ENCODE measurements at regions not wholly inside any gene's neighbourhood (a gene's known extent, or its start where the extent isn't known, plus 50 kb on each side); places are given as distances from the start of the nearest gene placed in this dataset.
A peak's percentile ranks its signal among the peaks of the same experiment; 100 is the strongest.

DNA sequence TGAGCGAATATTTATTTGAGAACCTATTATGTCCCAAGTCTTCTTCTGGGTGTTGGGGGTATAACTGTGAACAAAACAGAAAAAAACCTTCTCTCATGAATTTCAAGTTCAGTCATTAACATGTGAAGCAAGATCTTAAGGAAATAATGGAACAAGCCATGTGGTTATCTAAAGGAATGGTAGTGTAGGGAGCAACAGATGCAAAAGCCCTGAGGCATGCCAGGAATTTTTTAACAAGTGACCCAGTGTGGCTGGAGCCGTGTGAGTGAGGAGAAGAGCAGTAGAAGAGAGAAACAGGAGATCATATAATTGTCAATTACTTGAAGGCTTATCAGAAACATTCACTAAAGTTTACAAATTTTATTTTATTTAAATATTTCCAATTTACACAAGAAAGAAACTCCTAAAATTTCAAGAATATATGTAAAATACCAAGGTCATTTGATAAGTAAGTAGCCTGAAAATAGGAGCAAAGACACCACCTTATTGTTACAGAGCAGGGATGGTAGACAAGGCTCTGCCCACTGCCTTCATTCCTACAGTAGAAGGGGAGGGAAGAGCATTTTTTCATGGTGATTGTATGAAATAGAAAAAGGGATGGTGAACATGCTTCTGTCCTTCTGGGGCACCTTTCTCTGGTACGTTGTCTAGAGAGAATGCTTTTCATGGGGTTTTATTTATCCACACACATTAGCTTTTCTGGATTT lies 345.1 kb downstream of the PLOD2 start:
- peak; percentile 55 for DNase-seq (ENCODE audit: low read depth, low spot score)
- in situ Hi-C loops (cut with HindIII; ENCODE audit: low pct_unique_long_range_greater_than_20kb, low sequenced_read_pairs), result no loop called here

DNA sequence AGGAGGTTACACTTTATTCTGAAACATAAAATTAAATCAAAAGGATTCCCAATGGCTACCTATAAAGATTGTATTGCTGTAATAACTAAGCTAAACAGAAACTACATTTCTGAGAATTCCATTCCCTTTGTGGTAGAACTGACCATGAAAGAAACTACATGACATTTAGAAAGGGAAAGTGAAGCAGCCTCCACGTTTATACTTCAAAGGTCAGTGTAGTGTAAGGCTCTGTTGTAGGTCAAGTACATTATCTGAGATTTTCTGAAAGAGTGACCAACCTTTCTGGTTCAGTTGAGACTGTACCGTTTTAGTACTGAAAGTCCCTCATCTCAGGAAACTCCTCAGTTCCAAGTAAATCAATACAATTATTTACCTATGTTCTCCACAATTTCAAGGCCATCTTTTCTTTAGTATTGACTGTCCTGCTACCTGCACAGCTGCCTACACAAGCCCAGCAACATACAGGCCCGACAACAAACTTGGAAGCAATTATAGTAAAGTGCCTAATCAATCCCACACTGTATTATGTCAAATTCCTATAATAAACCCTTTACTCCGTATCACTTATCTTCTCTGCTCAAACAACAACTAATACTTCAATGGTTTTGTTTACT lies 343.0 kb downstream of the PLOD2 start:
- DNase-seq (ENCODE audit: low read depth, low spot score), result no peak
- in situ Hi-C loops (cut with HindIII; ENCODE audit: low pct_unique_long_range_greater_than_20kb, low sequenced_read_pairs), result no loop called here

GRCh38 chr3:145820170-145820569 lies 340.8 kb downstream of the PLOD2 start:
- no peak for DNase-seq (ENCODE audit: low read depth, low spot score)
- in situ Hi-C loops (cut with HindIII; ENCODE audit: low pct_unique_long_range_greater_than_20kb, low sequenced_read_pairs), result no loop called here

DNA sequence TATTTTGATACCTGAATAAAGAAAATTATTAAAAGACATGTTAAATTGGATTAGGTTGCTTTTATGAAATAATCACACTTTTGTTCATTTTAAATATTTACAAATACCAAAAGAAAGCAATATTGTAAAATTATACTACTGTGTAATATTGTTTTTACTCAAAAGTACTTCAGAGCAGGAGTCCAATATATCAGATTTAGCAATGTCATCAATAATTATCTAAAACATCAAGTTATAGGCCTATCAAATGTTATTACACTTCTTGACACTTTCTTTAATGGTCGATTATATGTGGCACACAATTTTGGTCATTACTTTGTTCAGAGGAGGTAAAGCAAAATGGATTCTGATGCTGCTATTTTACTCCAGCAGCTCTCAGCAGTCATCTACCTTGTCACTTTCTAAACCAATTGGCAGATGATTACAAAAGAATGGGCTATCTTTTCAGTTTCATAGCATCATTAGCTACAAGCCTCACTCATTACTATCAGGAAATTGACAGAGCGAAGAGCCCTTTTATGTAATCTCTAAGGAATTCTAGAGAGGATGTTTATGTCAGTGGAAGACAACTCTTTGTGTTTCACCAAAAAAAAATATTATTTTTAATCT lies 318.6 kb downstream of the PLOD2 start:
- in situ Hi-C loops (cut with HindIII; ENCODE audit: low pct_unique_long_range_greater_than_20kb, low sequenced_read_pairs), result no loop called here
- no peak for DNase-seq (ENCODE audit: low read depth, low spot score)

- in situ Hi-C loops (cut with HindIII; ENCODE audit: low pct_unique_long_range_greater_than_20kb, low sequenced_read_pairs), result no loop called here
These were observed 317.4 kb downstream of the PLOD2 start for GRCh38 chr3:145843561-145843960.

GRCh38 chr3:145849115-145849514 lies 311.9 kb downstream of the PLOD2 start:
- in situ Hi-C loops (cut with HindIII; ENCODE audit: low pct_unique_long_range_greater_than_20kb, low sequenced_read_pairs), result no loop called here

More at GRCh38 chr3:145843561-145843960, 317.4 kb downstream of the PLOD2 start:
- DNase-seq (ENCODE audit: low read depth, low spot score), result no peak

GRCh38 chr3:145854499-145854898 lies 306.5 kb downstream of the PLOD2 start:
- no peak for DNase-seq (ENCODE audit: low read depth, low spot score)
- in situ Hi-C loops (cut with HindIII; ENCODE audit: low pct_unique_long_range_greater_than_20kb, low sequenced_read_pairs), result no loop called here

More at GRCh38 chr3:145849115-145849514, 311.9 kb downstream of the PLOD2 start:
- DNase-seq (ENCODE audit: low read depth, low spot score), result no peak

DNA sequence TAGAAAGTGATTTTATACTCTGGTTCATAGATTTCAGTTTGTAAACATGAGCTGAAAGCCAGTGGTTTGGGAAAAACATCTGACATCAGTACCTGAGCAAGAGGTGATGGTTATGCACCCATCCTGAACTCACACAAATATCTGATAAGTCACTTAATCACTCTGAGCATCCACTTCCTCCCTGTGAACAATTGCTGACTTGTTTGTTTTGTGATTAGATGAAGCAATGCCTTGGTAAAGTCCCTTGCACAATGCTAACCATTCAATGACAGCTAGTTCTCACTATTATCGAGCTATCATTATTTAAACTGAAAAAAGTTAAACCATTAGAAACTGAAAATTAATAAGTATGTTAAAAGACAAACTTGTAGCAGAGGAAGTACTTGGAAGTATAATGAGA lies 303.0 kb downstream of the PLOD2 start:
- DNase-seq (ENCODE audit: low read depth, low spot score), result peak; percentile 45
- in situ Hi-C loops (cut with HindIII; ENCODE audit: low pct_unique_long_range_greater_than_20kb, low sequenced_read_pairs), result no loop called here

DNA sequence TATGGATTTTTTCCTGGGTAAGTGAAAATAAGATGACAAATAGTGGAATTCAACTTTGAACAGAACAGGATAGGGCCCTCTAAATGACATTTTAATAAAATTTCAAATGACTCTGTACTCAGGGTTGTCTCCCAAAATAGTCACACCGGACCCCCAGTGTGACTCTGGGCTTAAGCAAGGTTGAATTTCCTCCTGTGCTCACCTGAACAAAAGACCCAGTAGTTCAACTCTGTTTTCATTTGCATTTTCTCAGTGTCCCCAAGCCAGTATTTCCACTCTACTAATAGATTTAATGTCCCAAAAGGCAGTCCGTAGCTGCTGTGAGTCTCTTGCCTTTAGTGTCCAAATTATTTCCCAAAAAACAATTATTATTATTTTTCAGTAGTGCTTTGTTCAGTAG lies 296.6 kb downstream of the PLOD2 start:
- no peak for DNase-seq (ENCODE audit: low read depth, low spot score)

DNA sequence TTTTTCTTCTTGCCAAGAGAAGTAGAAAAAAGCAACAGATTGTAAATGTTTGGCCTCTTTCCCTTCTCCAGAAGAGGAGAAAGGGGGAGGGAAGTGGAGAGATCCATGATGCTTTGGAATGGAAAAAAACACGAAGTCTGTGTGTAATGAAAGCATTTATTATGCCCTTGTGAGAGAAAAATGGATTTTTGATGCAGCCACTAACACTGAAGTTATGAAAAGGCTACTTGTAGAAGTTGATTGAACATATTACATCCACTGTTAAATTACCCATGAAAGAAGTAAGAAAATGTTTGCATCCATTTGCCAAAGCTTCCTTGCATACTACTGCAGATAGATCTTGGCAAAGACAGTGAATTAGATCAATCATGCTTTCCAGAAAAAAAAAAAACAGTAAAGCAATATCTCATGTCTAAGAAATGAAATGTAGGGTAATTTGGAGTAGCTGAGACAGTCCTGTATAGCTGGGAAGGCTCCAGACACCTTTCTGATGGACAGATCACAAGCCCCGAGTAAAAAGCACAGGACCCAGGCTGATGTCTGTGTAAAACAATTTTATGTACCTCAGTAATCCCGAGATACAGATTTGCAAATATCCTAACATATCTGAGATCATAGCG lies 295.5 kb downstream of the PLOD2 start:
- in situ Hi-C loops (cut with HindIII; ENCODE audit: low pct_unique_long_range_greater_than_20kb, low sequenced_read_pairs), result no loop called here
- DNase-seq (ENCODE audit: low read depth, low spot score), result peak; percentile 8

More for the DNA sequence above, 296.6 kb downstream of the PLOD2 start:
- in situ Hi-C loops (cut with HindIII; ENCODE audit: low pct_unique_long_range_greater_than_20kb, low sequenced_read_pairs), result no loop called here

DNA sequence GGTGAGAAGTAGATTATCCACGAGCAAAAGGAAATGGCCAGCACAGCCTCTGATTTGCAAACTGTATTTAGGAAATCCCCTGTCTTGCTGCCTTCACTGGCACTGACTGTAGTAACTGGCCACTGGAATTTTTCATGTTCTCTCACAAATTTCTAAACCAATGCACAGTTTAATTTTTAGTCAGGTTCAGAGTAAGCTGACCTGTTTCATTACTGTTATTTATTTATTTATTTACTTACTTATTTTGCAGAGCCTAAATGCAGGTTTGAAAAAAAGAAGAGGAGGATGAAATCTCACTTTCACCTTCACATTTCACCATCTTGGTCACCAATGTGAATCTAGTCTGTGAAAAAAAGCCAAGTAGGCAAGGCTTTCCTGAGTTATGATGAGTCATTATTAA lies 291.0 kb downstream of the PLOD2 start:
- no peak for DNase-seq (ENCODE audit: low read depth, low spot score)
- in situ Hi-C loops (cut with HindIII; ENCODE audit: low pct_unique_long_range_greater_than_20kb, low sequenced_read_pairs), result no loop called here

DNA sequence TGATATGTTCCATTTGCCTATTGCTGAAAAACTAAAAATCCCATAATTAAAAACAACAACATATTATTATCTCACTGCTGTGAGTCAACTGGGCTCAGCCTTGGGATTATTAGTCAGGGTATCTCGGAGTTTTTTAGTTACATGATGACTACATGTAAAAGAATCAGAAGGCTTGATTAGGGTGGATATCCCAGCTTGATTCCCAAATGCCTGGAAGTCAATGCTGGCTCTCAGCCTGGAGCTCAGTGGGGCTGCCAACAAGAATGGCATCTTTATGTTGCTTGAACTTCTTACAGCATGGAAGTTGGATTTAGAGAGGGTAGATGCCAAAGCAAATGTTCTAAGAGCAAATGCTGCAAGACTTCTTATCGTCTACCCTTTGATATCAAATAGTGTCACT lies 278.5 kb downstream of the PLOD2 start:
- in situ Hi-C loops (cut with HindIII; ENCODE audit: low pct_unique_long_range_greater_than_20kb, low sequenced_read_pairs), result no loop called here
- no peak for DNase-seq (ENCODE audit: low read depth, low spot score)

GRCh38 chr3:145889730-145890129 lies 271.3 kb downstream of the PLOD2 start:
- DNase-seq (ENCODE audit: low read depth, low spot score), result no peak
- in situ Hi-C loops (cut with HindIII; ENCODE audit: low pct_unique_long_range_greater_than_20kb, low sequenced_read_pairs), result no loop called here

DNA sequence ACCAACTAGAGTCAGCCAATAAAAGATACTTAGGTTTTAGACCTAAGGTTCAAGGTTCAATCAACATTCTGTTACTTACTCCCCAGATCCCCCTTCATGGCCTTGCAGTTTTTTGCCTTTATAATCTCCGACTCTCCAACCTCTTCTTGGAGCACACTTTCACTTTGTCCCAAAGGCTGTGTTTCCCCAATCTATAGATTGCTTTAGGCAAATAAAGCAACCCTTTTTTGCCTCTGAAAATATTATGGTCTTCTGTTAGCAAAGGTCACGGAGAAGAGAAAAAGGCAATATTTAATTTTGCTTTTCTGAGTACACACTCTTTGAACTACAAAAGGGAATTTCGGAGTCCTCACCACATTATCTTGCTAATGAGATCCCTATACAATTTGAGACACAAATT lies 268.1 kb downstream of the PLOD2 start:
- no peak for DNase-seq (ENCODE audit: low read depth, low spot score)
- in situ Hi-C loops (cut with HindIII; ENCODE audit: low pct_unique_long_range_greater_than_20kb, low sequenced_read_pairs), result no loop called here

GRCh38 chr3:145893331-145893730 lies 267.7 kb downstream of the PLOD2 start:
- in situ Hi-C loops (cut with HindIII; ENCODE audit: low pct_unique_long_range_greater_than_20kb, low sequenced_read_pairs), result no loop called here
- DNase-seq (ENCODE audit: low read depth, low spot score), result no peak

DNA sequence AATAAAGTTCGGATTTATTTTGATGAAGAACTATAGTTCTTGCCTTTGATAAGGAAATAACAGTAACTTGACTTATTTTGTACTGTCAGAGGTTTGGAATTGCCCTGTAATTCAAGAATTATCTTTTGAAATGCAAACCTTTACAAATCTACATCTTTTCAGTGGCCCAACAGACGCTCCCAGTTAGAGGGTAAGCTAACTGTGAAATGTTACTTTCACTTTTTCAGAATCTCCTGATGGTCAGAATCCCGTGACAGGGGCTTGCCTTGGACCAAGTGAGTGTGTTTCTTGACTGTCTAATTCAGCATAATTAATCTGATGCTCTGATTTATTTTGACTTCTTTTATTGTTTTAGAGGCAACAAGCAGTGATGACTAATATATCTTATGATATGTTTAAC lies 262.5 kb downstream of the PLOD2 start:
- in situ Hi-C loops (cut with HindIII; ENCODE audit: low pct_unique_long_range_greater_than_20kb, low sequenced_read_pairs), result no loop called here
- peak; percentile 22 for DNase-seq (ENCODE audit: low read depth, low spot score)

GRCh38 chr3:145899241-145899640 lies 261.7 kb downstream of the PLOD2 start:
- no peak for DNase-seq (ENCODE audit: low read depth, low spot score)
- in situ Hi-C loops (cut with HindIII; ENCODE audit: low pct_unique_long_range_greater_than_20kb, low sequenced_read_pairs), result no loop called here

GRCh38 chr3:145900056-145900829 lies 260.7 kb downstream of the PLOD2 start:
- DNase-seq (ENCODE audit: low read depth, low spot score), result no peak
- in situ Hi-C loops (cut with HindIII; ENCODE audit: low pct_unique_long_range_greater_than_20kb, low sequenced_read_pairs), result no loop called here
